ENCODE measurements at regions not wholly inside any gene's neighbourhood (a gene's known extent, or its start where the extent isn't known, plus 50 kb on each side); places are given as distances from the start of the nearest gene placed in this dataset.
"Not testable (repeated sequence)": the region's sequence is repeated elsewhere in the genome, so short reads cannot be mapped to it uniquely, and the experiment has no call there.

GRCh38 chr4:127240764-127241105 lies 392.0 kb upstream of the INTU start:
- Histone ChIP-seq H3K27ac (no peak overlapping the region), H3K36me3 (no peaks in the 10 kb centered on the region), H3K9me3 (replicated peaks) (no peaks in the 10 kb centered on the region), H3K4me3 (no peak overlapping the region), H3K4me1 (no peaks in the 10 kb centered on the region), H3K27me3 (no peaks in the 10 kb centered on the region)
- no peak for DNase-seq

GRCh38 chr4:127244515-127244914 lies 388.2 kb upstream of the INTU start:
- Histone ChIP-seq H3K27ac (no peak overlapping the region), H3K9me3 (replicated peaks) (no peaks in the 10 kb centered on the region), H3K4me3 (no peak overlapping the region), H3K27me3 (no peaks in the 10 kb centered on the region), H3K36me3 (no peaks in the 10 kb centered on the region), H3K4me1 (no peaks in the 10 kb centered on the region)
- no peak for DNase-seq

- DNase-seq: no peak
- Histone ChIP-seq H3K4me3 (no peak overlapping the region), H3K36me3 (no peaks in the 10 kb centered on the region), H3K9me3 (replicated peaks) (no peaks in the 10 kb centered on the region), H3K27ac (no peak overlapping the region), H3K4me1 (no peaks in the 10 kb centered on the region; the same call in 1 of the 2 replicates), H3K27me3 (no peaks in the 10 kb centered on the region)
These were observed 385.5 kb upstream of the INTU start for GRCh38 chr4:127246963-127247952.

- Histone ChIP-seq H3K9me3 (replicated peaks) (no peaks in the 10 kb centered on the region), H3K27me3 (no peaks in the 10 kb centered on the region), H3K4me1 (no peaks in the 10 kb centered on the region; the same call in 1 of the 2 replicates), H3K27ac (no peak overlapping the region), H3K36me3 (no peaks in the 10 kb centered on the region), H3K4me3 (no peak overlapping the region)
- DNase-seq: no peak
These were observed 383.5 kb upstream of the INTU start for GRCh38 chr4:127249066-127249766.

- Histone ChIP-seq H3K9me3 (replicated peaks) (no peaks in the 10 kb centered on the region), H3K4me3 (no peak overlapping the region), H3K4me1 (no peaks in the 10 kb centered on the region; the same call in 1 of the 2 replicates), H3K27me3 (no peaks in the 10 kb centered on the region), H3K36me3 (no peaks in the 10 kb centered on the region), H3K27ac (no peak overlapping the region)
- DNase-seq: no peak
These were observed 383.0 kb upstream of the INTU start for GRCh38 chr4:127249767-127250108.

GRCh38 chr4:127250577-127250976 lies 382.2 kb upstream of the INTU start:
- Histone ChIP-seq H3K4me1 (no peaks in the 10 kb centered on the region; the same call in 1 of the 2 replicates), H3K9me3 (replicated peaks) (no peaks in the 10 kb centered on the region), H3K27me3 (no peaks in the 10 kb centered on the region), H3K27ac (no peak overlapping the region), H3K4me3 (no peak overlapping the region), H3K36me3 (no peaks in the 10 kb centered on the region)
- no peak for DNase-seq

GRCh38 chr4:127251423-127251822 lies 381.3 kb upstream of the INTU start:
- H3K27ac ChIP-seq: no peak overlapping the region
- H3K4me3 ChIP-seq: no peak overlapping the region
- no peak for DNase-seq
- no peaks in the 10 kb centered on the region for H3K36me3 ChIP-seq
- H3K4me1 ChIP-seq: no peaks in the 10 kb centered on the region; the same call in 1 of the 2 replicates
- no peaks in the 10 kb centered on the region for H3K27me3 ChIP-seq
- H3K9me3 ChIP-seq (replicated peaks): no peaks in the 10 kb centered on the region

- Histone ChIP-seq H3K36me3 (no peaks in the 10 kb centered on the region), H3K27ac (no peak overlapping the region), H3K4me1 (no peaks in the 10 kb centered on the region), H3K27me3 (no peaks in the 10 kb centered on the region; the same call in 1 of the 2 replicates), H3K9me3 (replicated peaks) (no peaks in the 10 kb centered on the region), H3K4me3 (no peak overlapping the region)
- DNase-seq: no peak
These were observed 376.3 kb upstream of the INTU start for GRCh38 chr4:127256500-127256899.

GRCh38 chr4:127261476-127261875 lies 371.3 kb upstream of the INTU start:
- H3K9me3 ChIP-seq (replicated peaks): no peaks in the 10 kb centered on the region
- no peaks in the 10 kb centered on the region; the same call in 1 of the 2 replicates for H3K27me3 ChIP-seq
- no peak for DNase-seq
- H3K4me1 ChIP-seq: no peaks in the 10 kb centered on the region
- no peaks in the 10 kb centered on the region for H3K36me3 ChIP-seq
- no peak overlapping the region for H3K4me3 ChIP-seq
- no peak overlapping the region for H3K27ac ChIP-seq

GRCh38 chr4:127268367-127268766 lies 364.4 kb upstream of the INTU start:
- no peaks in the 10 kb centered on the region for H3K27me3 ChIP-seq
- no peaks in the 10 kb centered on the region for H3K36me3 ChIP-seq
- H3K4me3 ChIP-seq: no peak overlapping the region
- H3K4me1 ChIP-seq: no peaks in the 10 kb centered on the region
- DNase-seq: no peak
- H3K27ac ChIP-seq: no peak overlapping the region
- no peaks in the 10 kb centered on the region for H3K9me3 ChIP-seq (replicated peaks)

GRCh38 chr4:127277023-127277422 lies 355.7 kb upstream of the INTU start:
- H3K36me3 ChIP-seq; H3K27me3 ChIP-seq; H3K9me3 ChIP-seq (replicated peaks); DNase-seq; H3K27ac ChIP-seq; H3K4me3 ChIP-seq; H3K4me1 ChIP-seq: not testable (repeated sequence)

GRCh38 chr4:127284236-127284635 lies 348.5 kb upstream of the INTU start:
- Histone ChIP-seq H3K9me3 (replicated peaks) (no peaks in the 10 kb centered on the region), H3K27ac (no peak overlapping the region), H3K4me3 (no peak overlapping the region), H3K27me3 (no peaks in the 10 kb centered on the region), H3K36me3 (no peaks in the 10 kb centered on the region), H3K4me1 (no peaks in the 10 kb centered on the region)
- DNase-seq: no peak

GRCh38 chr4:127291316-127291715 lies 341.4 kb upstream of the INTU start:
- Histone ChIP-seq H3K4me1 (no peaks in the 10 kb centered on the region), H3K36me3 (no peaks in the 10 kb centered on the region), H3K4me3 (no peak overlapping the region), H3K9me3 (replicated peaks) (no peaks in the 10 kb centered on the region), H3K27ac (no peak overlapping the region), H3K27me3 (no peaks in the 10 kb centered on the region)
- no peak for DNase-seq

GRCh38 chr4:127293496-127293895 lies 339.3 kb upstream of the INTU start:
- DNase-seq: no peak
- no peaks in the 10 kb centered on the region for H3K27me3 ChIP-seq
- H3K4me1 ChIP-seq: no peaks in the 10 kb centered on the region
- H3K27ac ChIP-seq: no peak overlapping the region
- H3K36me3 ChIP-seq: no peaks in the 10 kb centered on the region
- no peak overlapping the region for H3K4me3 ChIP-seq
- no peaks in the 10 kb centered on the region for H3K9me3 ChIP-seq (replicated peaks)

GRCh38 chr4:127304356-127304755 lies 328.4 kb upstream of the INTU start:
- H3K27me3 ChIP-seq: no peaks in the 10 kb centered on the region
- H3K36me3 ChIP-seq: no peaks in the 10 kb centered on the region
- H3K27ac ChIP-seq: no peak overlapping the region
- no peak for DNase-seq
- no peak overlapping the region for H3K4me3 ChIP-seq
- no peaks in the 10 kb centered on the region for H3K4me1 ChIP-seq
- no peaks in the 10 kb centered on the region for H3K9me3 ChIP-seq (replicated peaks)

Data from SJCRH30 (cell line).